Neutrophil (primary cell): ENCODE measurements at regions not wholly inside any gene's neighbourhood (a gene's known extent, or its start where the extent isn't known, plus 50 kb on each side); places are given as distances from the start of the nearest gene placed in this dataset.
"Not testable (repeated sequence)": the region's sequence is repeated elsewhere in the genome, so short reads cannot be mapped to it uniquely, and the experiment has no call there.

Source experiments
- H3K27ac ChIP-seq: fragments of 200-600 bp; sonication (generic); 2 replicates; pipeline ENCODE4 v1.5.1; 2016; ENCODE audit warnings: mild to moderate bottlenecking, moderate library complexity
- H3K27me3 ChIP-seq: fragments of 200-600 bp; sonication (generic); 2 replicates; pipeline ENCODE4 v1.6.0; 2016; ENCODE audit warnings: mild to moderate bottlenecking
- H3K36me3 ChIP-seq: fragments of 200-600 bp; sonication (generic); 2 replicates; pipeline ENCODE4 v1.5.1; 2017
- H3K4me1 ChIP-seq, 2 experiments: fragments of 200-600 bp in 1 of 2; sonication (generic) in 1 of 2; 1 replicate in 1 of 2; 2 replicates in 1 of 2; pipeline versions ENCODE4 v1.5.1 to v1.6.1; 2013 to 2016; ENCODE audit warnings: low read depth in 1 of 2, low read length in 1 of 2, mild to moderate bottlenecking in 1 of 2, moderate library complexity in 1 of 2; ENCODE audit not compliant: control insufficient read depth in 1 of 2, insufficient read depth in 1 of 2
- H3K4me3 ChIP-seq, 2 experiments: fragments of 200-600 bp in 1 of 2; sonication (generic) in 1 of 2; 1 replicate in 1 of 2; 2 replicates in 1 of 2; pipeline ENCODE4 v1.5.1; 2013 to 2016; ENCODE audit warnings: low read depth in 1 of 2, low read length in 1 of 2, mild to moderate bottlenecking in 1 of 2, moderate library complexity in 1 of 2
- H3K9me3 ChIP-seq: fragments of 200-600 bp; sonication (generic); 2 replicates; pipeline ENCODE4 v1.5.1; 2016
- CTCF ChIP-seq: fragments of 200-600 bp; sonication (generic); IDR thresholded peaks from 2 replicates; pipeline ENCODE4 v1.5.1; 2016; ENCODE audit warnings: antibody characterized with exemption

GRCh38 chr2:34785206-34785785 is 1186.2 kb upstream of the FAM98A start:
- Histone ChIP-seq H3K36me3 (no peaks in the 10 kb centered on the region), H3K9me3 (no peaks in the 10 kb centered on the region)
- TF ChIP-seq CTCF, result no peak

GRCh38 chr2:34784701-34785100 is 1185.6 kb upstream of the FAM98A start:
- no peaks in the 10 kb centered on the region for H3K36me3 ChIP-seq
- TF ChIP-seq CTCF, result no peak
- no peaks in the 10 kb centered on the region for H3K27me3 ChIP-seq
- no peak overlapping the region for H3K4me3 ChIP-seq
- H3K4me1 ChIP-seq, result no peaks in the 10 kb centered on the region
- H3K9me3 ChIP-seq, result no peaks in the 10 kb centered on the region
- H3K27ac ChIP-seq, result no peak overlapping the region

More at GRCh38 chr2:34785206-34785785, 1186.2 kb upstream of the FAM98A start:
- Histone ChIP-seq H3K4me3 (no peak overlapping the region), H3K27ac (no peak overlapping the region), H3K4me1 (no peaks in the 10 kb centered on the region), H3K27me3 (no peaks in the 10 kb centered on the region)

- not testable (repeated sequence) for H3K36me3 ChIP-seq, H3K4me1 ChIP-seq, H3K27ac ChIP-seq, H3K4me3 ChIP-seq, H3K27me3 ChIP-seq, H3K9me3 ChIP-seq
Measured at GRCh38 chr2:34750742-34751141, 1151.6 kb upstream of the FAM98A start.

GRCh38 chr2:34747643-34748042 is 1148.5 kb upstream of the FAM98A start:
- Histone ChIP-seq H3K36me3 (no peaks in the 10 kb centered on the region), H3K9me3 (no peaks in the 10 kb centered on the region), H3K27me3 (no peaks in the 10 kb centered on the region), H3K27ac (no peak overlapping the region), H3K4me1 (no peaks in the 10 kb centered on the region), H3K4me3 (no peak overlapping the region)
- TF ChIP-seq CTCF, result no peak

- no peak overlapping the region for H3K4me3 ChIP-seq
- no peaks in the 10 kb centered on the region for H3K9me3 ChIP-seq
- H3K36me3 ChIP-seq, result no peaks in the 10 kb centered on the region
- no peak overlapping the region for H3K27ac ChIP-seq
- no peak for TF ChIP-seq CTCF
- H3K27me3 ChIP-seq, result no peaks in the 10 kb centered on the region
- no peaks in the 10 kb centered on the region for H3K4me1 ChIP-seq
Measured at GRCh38 chr2:34738691-34739090, 1139.6 kb upstream of the FAM98A start.

- H3K27ac ChIP-seq, result no peak overlapping the region
- no peaks in the 10 kb centered on the region for H3K27me3 ChIP-seq
- no peak for TF ChIP-seq CTCF
- no peaks in the 10 kb centered on the region for H3K36me3 ChIP-seq
- H3K9me3 ChIP-seq, result no peaks in the 10 kb centered on the region
- H3K4me3 ChIP-seq, result no peak overlapping the region
- H3K4me1 ChIP-seq, result no peaks in the 10 kb centered on the region
Measured at GRCh38 chr2:34737146-34737545, 1138.0 kb upstream of the FAM98A start.
